Glomerular visceral epithelial cell (primary cell): ENCODE measurements at regions not wholly inside any gene's neighbourhood (a gene's known extent, or its start where the extent isn't known, plus 50 kb on each side); places are given as distances from the start of the nearest gene placed in this dataset.

ENCODE experiments used
- DNase-seq: peaks from one replicate; pipeline ENCODE4 v3.0.0-alpha.2; 2016; ENCODE audit errors: extremely low spot score

DNA sequence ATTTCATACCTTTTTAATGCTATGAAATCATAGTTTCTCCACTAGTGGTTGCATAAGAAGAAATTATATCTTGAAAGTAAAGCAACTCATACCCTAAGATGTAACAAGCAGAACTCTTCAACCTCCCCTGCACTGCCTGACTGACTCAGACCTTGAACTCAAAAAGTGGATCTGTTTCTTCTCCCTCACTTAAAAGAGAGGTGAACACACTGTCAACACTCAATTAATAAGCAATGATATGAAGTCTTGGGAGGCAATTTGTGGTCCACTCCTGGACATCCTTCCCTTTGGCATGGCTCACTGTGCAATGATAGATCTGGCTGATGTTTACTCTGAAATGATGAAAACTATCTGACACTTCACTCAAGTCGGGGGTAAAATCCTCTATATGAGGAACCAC, 282.0 kb upstream of the DKK2 start:
- DNase-seq = peak; percentile 7

DNA sequence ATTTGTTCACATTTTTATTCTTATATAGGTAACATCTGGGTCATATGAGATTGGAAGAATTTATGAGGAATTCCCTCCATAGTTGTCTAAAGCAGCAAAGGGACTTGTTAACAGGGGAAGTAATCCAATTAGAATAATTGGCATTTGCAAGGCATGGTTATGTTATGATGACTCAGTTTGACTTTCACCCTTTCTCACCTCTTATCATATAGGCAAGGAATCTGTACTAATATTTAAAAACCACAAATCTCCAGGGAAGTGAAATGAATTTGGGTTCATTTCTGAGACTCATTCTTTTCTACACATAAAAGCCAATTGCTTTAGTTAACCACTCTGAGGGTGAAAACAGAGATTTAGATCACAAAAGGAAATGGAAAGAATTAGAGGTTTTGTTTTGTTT, 281.5 kb upstream of the DKK2 start:
- DNase-seq = no peak

DNA sequence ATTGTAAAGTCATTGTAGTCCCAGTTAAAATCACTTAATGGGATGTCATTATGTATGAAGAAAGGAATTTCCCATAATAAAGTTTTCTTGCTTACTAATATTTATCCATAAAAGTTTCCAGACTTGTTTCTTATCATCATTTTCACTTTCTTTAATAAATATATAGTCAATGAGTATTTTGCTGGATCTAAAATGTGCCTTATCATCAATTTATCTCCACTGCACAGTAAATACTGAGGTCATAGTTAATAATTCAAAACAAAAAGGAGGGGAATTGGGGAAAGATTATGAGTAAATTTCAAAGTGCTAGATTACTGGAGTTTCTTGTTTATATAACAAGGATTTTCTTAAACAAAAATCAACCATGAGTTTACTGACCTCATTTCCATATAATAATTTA, 279.5 kb upstream of the DKK2 start:
- no peak for DNase-seq

DNA sequence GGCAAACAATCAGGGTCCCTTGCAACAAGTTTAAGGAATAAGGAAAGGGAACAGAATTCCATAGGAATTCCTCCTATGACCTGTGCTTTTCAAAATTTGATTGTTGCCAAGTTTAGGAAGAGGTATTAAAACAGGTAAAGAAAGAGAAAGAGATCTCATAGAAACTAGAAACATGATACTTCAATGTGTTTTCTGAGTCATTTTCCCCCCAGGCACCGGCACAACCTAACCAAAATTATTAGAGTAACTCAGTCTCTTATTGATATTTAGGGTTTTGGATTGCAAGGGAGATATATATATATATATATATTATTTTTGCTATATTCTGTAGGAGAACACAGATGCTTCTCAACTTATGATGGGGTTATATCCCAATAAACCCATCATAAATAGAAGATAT, 278.0 kb upstream of the DKK2 start:
- DNase-seq = no peak

DNA sequence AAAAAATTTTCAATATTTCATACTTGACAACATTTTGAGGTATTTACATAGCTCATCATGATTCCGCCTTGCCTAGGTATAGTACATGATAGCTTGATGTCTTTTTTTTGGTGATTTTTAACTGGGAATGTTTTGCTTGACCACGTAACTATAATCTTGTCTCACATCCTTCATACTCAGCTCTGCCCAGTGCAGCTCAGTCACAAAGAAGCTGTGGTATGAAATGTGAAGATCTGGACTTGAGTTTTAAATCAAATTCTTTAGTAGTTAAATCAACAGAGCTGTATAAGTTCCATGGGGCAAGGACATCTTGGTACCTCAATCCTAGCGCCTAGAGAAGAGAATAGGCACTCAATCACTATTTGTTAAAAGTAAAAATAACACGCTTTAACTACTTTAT, 276.3 kb upstream of the DKK2 start:
- no peak for DNase-seq

DNA sequence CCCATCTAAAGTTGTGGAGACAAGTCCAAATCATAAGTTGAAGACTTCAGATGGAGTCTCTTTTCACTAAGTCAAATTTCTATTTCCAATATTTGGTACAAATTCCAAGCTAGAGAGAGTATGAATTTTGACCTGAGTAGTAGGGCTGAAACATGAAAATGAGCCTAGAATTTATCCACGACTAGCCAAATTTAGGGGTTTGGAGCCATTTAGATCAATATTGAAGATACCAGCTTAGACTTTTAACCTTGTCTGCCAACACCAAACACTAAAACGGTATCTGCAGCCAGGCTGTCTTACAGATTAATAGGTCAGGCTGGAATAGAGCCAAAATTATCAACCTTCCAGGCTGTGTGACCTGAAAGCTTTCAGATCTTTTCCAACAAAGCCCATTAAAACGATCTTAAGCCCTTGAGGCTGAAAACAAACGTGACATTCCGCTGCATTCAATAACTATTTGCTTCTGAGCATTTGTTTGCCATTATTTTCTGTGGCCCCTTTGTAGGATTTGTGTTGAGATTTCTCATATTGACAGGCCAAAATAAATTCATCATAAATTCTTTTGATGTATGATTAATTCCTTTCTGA, 268.7 kb upstream of the DKK2 start:
- DNase-seq = no peak

DNA sequence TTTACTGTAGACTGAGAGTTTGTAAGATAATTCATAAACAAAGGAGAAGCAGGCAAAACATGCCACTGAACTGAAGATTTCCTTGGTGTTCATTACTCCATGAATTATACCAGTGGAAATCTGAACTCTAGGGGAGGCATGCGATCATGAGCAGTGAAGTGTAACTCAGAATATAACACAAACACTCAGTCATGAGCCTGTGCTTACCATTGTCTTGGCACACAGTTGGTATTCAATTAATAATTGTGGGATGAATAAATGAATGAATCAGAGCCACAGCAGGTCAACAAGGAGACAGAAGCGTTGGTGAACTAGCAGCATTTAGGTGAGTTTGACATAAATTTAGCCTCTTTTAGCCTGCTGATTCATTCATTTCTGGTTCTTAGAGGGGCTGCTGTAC, 263.5 kb upstream of the DKK2 start:
- DNase-seq = peak; percentile 73

DNA sequence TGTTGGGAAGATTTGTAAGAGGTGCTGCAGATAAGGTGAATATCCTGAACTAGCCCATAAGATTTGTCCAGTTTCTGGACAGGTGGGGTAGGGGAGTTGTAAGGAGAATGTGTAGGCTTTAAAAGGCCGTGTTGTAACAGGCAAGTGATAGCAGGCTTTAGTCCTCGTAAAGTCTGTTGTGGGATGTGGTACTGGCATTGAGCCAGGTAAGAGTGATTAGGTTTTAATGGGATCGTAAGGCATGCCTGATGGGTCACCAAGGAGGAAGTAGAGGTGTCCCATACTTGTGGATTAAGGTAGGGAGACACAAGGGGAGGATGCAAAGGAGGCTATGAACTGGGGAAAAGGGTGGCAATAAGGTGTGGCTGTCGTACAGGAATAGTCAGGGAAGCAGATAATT, 256.9 kb upstream of the DKK2 start:
- DNase-seq = no peak

DNA sequence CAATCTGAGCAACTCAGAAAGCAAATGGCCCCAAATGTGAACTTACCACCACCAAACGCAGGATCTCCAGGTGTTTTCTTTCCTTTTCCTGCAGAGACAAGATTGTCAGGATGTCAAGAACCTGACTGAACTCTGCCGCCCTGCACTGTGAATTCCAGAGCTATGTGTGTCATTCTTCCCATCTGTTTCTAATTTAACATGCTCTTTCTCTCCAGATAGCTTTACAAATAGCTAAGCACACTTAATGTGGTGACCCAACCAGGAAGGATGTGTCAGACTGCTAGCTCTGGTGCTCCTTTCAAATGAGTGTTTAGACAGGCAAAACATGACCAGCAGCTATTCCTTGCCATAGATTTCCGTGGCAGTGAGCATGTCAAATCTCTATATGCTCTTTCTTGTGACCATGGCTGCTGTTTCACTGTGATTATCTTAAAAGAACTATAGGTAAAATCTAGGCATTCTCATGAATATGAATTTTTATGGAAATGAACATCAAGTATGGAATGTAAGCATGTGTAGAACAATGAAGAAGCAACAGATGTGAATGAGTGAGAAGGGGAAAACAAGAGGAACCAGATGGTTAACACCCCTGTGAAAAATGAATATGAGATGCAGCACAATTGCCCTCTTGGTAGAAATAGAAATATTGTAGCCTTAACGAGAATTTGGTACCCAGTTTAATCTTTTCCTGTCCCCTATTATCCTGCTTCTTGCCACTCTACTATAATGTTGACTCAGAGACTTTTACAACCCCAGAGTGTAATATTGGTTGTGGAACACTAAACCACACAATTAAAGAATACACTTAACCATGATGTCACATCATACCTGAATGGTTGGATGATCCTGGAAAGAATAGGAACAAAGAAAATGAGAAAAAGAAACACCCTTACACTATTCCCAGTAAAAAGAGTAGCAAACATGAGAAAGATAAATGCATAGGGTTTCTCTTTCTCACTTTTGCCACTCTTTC, 247.8 kb upstream of the DKK2 start:
- peak; percentile 91 for DNase-seq

DNA sequence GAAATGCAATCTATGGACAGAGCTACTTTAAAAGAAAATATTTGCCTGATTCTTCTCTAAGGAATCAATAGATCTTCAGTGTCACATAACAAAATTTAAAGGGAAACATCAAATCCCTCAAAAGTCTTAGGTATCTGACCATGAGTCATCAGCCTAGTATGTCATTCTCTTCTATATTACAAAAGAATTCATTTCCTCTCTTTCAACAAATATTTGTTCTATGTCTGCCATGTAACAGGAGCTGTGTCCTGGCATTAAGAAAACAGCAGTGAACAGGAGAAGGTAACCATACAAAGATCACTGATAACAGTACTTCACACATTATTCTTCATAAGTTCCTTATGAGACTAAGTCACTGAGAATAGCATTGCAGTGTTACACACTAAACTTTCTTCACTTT, 243.6 kb upstream of the DKK2 start:
- DNase-seq = peak; percentile 17

DNA sequence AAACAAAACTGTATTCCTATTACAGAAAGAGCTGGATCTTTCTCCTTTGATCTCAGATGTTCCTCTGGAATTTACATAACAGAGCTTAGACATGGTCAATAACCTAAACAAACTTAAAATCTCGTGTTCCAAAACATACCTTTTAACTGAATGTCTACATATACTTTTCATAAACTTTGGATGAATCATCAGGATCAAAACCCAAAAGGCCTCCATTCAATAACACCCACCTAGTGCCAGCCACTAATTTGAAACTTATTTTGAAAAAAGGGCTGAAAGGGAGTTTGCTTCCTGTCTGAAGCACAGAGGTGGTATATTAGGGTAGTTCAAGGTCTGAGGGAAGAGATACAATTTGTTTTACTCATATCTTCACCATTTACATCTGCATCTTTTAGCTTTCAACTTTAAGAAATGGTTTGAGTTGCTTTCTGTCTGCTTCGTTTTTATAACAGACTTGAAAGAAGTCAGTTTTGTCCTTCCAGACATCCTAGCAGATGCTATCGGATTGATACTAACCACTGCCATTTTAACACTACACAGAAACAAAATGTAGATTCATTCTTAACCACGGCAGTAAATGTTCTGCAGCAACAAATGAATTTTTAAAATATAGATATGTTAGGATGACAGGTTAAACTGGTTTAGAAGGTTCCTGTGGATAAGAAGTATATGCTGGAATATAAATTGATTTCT, 242.8 kb upstream of the DKK2 start:
- DNase-seq = no peak

DNA sequence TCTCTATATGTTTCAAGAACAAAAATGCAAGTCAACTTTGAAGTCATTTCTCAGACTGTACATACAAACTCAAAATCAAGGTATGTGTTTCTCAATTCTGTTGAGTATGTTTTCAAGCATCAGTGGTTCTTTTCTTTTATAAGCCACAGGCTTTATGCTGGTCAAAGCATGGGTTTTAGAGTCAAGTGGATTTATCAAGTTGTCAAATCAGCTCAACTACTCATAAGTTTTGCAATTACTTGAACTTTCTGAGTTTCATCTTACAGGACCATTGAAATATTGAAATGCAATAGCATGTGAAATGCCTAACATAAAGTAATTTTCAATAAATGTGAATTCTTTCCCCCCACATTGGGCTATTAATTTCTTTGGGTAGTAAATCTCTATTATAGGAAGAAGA, 239.9 kb upstream of the DKK2 start:
- DNase-seq = no peak

DNA sequence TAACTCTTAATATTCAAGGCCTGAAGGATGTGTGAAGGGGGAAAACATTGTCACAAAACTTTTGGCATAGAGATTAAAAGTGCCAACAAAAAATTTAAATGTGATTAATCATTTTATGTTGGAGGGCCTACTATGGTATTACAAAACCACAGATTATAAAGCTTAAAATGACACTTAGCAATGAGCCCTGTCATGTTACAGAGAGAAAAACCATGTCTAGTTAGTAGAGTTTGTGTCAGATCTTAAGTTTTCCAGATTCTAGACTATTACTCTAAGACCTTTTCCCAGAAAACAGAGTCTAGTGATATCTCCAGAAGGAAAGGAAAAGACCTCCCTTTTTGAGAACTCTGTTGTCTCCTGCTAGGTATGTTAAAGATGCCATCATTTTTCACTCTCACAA, 239.1 kb upstream of the DKK2 start:
- DNase-seq = no peak

DNA sequence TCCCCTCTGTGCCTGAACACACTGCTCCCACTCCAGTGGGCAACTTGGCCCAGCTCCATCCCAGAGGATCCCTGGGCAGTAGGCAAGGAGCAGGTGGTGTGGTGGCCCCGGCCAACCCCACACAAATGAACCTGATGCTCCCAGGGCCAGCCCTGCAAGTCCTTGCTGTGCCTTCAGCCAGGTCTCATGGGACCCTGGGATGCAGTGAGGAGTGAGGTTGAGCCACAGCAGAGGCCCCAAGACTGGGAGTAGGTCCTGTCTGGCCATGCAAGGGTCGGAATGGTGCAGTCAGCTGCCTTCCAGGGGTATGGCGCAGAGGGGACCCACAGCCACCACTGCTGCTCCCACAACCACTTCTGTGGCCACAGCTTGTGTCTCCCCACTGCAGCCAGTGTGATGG, 234.5 kb upstream of the DKK2 start:
- DNase-seq = no peak

DNA sequence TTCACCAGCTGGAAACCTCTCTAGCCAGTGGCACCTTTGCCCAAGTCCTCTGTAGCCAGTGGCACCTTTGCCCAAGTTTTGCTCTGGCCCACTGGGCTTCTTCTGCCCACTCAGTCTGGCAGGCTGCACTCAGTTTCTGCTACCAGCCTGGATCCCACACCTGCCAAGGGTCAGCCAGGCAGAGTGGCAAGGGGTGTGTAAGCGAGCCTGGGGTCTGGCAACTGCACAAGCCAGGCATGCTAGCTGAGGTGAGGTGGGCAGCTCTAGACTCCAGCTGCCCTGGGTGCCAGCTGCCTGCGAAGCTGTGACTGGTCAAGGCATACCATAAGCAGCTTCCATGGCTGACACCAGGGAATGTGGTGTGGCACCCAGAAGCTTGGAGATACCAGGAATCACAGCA, 233.1 kb upstream of the DKK2 start:
- DNase-seq = no peak

DNA sequence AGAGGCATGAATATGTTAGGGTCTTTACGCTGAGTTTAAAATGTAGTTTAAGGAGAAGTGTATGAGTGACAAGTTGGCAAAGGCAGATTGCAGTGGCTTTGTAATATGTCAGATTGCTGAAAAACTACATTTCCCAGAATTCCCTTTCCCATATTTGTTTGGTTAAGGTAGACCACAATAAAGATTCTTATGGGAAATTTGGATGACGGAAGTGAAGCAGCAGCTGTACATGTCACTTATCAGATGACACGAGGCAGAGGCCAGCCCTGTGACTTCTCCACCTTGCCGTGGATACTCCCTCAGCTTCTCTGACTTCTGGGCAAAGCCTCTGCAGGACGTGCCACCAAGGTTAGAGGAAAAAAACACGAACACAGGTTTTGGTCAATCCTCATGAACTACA, 229.7 kb upstream of the DKK2 start:
- no peak for DNase-seq

DNA sequence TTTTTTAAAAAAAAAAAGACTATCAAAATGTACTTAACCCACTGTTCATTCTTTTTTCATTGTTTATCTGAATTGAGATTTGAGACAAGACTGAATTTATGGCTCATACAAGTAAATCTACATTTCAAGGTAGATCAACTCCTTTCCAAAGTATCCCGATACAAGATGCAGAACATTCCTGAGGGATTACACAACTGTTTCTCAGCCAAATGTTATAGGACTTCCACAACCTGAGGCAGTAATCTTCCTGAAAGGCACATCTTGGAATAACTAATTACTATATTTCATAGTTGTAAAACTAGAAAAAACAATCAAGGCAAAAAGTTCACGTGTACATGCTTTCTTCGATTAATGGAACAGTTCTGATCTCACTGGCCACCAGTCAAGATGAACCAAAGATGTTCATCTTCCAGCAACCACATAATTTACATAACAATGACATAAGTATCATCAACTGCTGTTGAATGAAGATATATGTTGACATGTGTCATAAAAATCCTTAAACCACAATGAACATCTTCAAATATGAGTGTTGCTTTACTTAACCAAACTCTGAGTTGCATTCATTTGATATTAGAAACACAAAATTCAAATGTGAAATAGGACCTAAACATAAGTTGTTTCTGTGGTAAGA, 225.2 kb upstream of the DKK2 start:
- DNase-seq = no peak

DNA sequence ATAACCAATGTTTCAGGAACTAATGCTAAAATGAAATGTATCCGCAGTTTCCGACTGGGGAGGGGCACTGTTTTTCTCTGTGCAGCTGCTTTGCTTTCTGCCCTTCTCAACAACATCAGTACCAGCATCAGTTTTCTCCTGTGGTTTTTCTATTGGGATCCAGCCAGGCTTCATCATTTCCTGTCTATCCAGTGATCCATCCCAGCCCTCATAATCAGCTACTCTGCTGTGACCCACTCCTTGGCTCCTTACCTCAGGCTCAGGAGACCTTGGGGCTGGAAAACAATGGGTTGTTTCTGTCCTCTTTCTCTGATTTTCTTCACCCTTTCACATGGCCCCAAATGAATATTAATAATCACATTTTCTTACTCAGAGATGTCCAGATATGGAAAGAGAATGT, 222.2 kb upstream of the DKK2 start:
- DNase-seq = peak; percentile 56

DNA sequence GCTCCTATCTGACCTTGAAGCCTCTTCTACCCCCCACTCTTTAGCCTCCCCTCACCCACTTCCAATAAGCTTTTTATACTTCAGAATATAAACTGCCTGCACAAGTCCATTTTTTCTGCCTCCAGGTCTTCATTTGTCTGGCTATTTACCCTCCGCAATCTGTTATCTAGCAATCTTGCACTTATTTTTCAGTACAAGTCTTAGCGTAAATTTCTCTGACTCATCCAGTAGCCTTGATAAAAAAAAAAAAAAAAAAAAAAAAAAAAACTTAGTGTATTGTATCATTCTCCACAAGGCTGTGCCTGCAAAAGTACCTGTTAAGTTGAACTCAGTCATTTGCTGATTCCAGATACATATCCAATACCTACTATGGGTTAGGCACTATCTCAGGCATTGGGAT, 219.5 kb upstream of the DKK2 start:
- no peak for DNase-seq

DNA sequence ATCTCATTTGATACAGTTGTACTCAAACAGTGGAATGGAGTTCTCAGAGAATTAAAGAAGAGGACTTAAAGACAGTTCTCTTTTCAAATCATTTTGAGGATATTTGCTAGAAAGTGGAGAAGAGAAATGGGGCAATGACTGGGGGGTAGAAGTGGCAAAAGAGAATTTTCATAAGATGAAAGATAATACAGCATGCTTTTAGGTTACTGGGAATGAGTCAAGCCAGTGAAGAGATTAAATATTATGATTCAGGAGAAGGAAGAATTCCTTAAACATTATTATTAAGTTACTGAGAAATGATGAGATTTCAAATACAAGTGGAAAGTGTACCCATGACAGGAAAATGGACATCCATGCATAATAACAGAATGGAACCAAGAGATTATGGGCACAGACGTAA, 219.0 kb upstream of the DKK2 start:
- DNase-seq = no peak

DNA sequence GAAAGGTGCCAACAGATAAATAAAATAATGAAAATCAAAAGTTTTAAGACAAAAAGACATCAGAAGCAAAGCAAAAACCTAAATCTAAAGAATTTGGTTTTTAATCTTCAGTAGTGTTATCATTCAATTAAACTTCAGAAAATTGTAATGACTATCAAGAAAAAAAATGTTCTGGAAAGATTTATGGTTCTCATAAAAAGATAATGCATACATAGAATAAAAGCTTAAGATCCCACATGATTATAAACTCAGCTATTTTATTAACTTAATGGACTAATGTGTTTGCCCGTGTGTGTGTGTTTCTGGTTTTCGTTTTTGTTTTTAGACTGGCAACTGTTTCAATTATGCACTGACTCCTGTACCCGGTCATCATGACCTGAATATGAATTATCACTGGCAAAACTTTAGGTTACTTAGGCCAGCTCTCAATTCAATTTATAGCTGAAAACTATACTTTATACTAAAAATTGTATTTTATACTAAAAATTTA, 217.5 kb upstream of the DKK2 start:
- DNase-seq = no peak

DNA sequence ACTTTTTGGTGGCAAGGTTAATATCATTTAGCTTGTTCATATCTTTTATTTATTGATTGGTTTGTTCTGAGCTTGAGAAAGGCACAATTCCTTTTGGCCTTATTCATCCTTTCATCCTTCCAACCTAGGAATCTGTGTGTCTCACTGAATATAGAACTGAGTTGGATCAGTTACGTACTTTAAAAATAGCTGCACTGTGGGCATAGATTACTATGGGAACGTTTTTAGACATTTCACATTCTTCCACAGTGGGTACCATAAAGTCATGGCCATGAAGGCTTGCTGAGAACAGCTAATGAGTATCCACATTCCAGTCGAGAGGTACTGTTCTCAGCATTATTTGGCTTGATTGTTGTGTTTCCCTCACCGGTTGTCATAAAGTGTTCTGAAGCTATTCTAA, 217.0 kb upstream of the DKK2 start:
- no peak for DNase-seq
